ENCODE measurements at regions not wholly inside any gene's neighbourhood (a gene's known extent, or its start where the extent isn't known, plus 50 kb on each side); places are given as distances from the start of the nearest gene placed in this dataset. TPM values are rescaled to one million over a fixed set of nuclear protein-coding genes. Genes with fewer than 3 reads are reported as not detected.

- TF ChIP-seq CTCF (IDR thresholded peaks at IDR 0.05; ENCODE audit: insufficient read depth, low read length) = no peak
- H3K4me3 ChIP-seq (ENCODE audit: low read depth, low read length) = no peak overlapping the region
- DNase-seq (ENCODE audit: low read depth) = no peak
Measured at GRCh38 chr3:105315815-105316214, 50.9 kb upstream of the ALCAM start.

- no peak for TF ChIP-seq CTCF (IDR thresholded peaks at IDR 0.05; ENCODE audit: insufficient read depth, low read length)
- no peak overlapping the region for H3K4me3 ChIP-seq (ENCODE audit: low read depth, low read length)
- DNase-seq (ENCODE audit: low read depth) = no peak
Measured at GRCh38 chr3:105316331-105316730, 50.4 kb upstream of the ALCAM start.

Small RNA genes lying in the stretch of these regions (small RNA-seq; reads per million reads assigned to genes)
- gene MIR548AB (not detected), gene NDUFA4P2 (not detected), gene RNU1-43P (not detected), gene RNU6-461P (not detected), gene TUBBP11 (not detected)

All from fibroblast of the aortic adventitia (primary cell).